Motor neuron (in vitro differentiated cells): ENCODE measurements at regions not wholly inside any gene's neighbourhood (a gene's known extent, or its start where the extent isn't known, plus 50 kb on each side); places are given as distances from the start of the nearest gene placed in this dataset.

Experiments used
- ATAC-seq, 8 experiments: fragments of 200-7000 bp; cut with Tn5 transposase; replicated peaks in 6 of 8; 2 replicates each; pipeline ENCODE4 v1.8.0; 2021; ENCODE audit warnings: mild to moderate bottlenecking in 8 of 8, moderate library complexity in 8 of 8
- H3K27ac ChIP-seq, 2 donors: fragments of 250-450 bp; sonication (Bioruptor Pico); 2 replicates each; pipeline ENCODE4 v1.9.0; 2021; ENCODE audit warnings: antibody characterized with exemption in 2 of 2, mild to moderate bottlenecking in 2 of 2, moderate library complexity in 1 of 2
- H3K4me1 ChIP-seq, 2 donors: fragments of 250-450 bp; sonication (Bioruptor Pico); replicated peaks in 1 of 2; 2 replicates each; pipeline ENCODE4 v1.6.1; 2021; ENCODE audit warnings: antibody characterized with exemption in 2 of 2, mild to moderate bottlenecking in 2 of 2, moderate library complexity in 1 of 2
- H3K4me3 ChIP-seq, 5 donors: fragments of 250-450 bp; sonication (Bioruptor Pico); 2 replicates each; pipeline ENCODE4 v1.9.0; 2021; ENCODE audit warnings: antibody characterized with exemption in 5 of 5, mild to moderate bottlenecking in 5 of 5, moderate library complexity in 4 of 5
- WGBS, 10 experiments: fragments of 450-650 bp; shearing (Covaris generic); methylation state at CpG; one replicate each; pipeline ENCODE4 v1.0.0; 2022; 5-methylcytosine and 5-hydroxymethylcytosine counted together
- in situ Hi-C, 9 experiments: fragments of 400-800 bp; cut with MboI; loops; one replicate each; pipeline ENCODE4 v1.15.0; 2021; ENCODE audit warnings: low sequenced_read_pairs in 9 of 9, low pct_unique_long_range_greater_than_20kb in 2 of 9; ENCODE audit not compliant: unreplicated experiment in 9 of 9

DNA sequence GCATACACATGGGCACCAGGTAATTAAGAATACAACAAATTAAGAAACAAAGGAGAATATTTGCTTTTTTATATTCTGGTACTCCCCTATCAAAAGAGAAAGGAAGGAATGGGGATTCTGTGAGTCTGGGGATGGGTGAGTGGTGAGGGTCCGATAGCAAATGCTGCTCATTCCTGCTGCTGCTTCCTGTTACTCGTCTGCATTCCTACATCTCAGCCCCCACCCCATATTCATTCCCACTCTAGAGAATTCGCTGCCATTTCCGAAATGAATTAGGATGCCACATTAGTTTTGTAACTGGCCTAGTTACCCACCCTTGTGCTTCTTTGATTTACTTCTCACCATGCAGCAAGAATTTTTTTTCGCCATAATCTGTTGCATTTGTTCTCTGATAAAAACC, 1905.3 kb upstream of the PIK3C3 start:
- Histone ChIP-seq H3K27ac (no peak overlapping the region), H3K4me3 (no peak overlapping the region), H3K4me1 (no peaks in the 10 kb centered on the region)
- no peak for ATAC-seq
- in situ Hi-C loops, result no loop called here
- WGBS, 10 experiments, result 42 to 100% (median 84%) methylated on average over 1 to 5 of the region's 5 CpGs; no CpG with 5 or more reads in 1 of the 10 experiments

DNA sequence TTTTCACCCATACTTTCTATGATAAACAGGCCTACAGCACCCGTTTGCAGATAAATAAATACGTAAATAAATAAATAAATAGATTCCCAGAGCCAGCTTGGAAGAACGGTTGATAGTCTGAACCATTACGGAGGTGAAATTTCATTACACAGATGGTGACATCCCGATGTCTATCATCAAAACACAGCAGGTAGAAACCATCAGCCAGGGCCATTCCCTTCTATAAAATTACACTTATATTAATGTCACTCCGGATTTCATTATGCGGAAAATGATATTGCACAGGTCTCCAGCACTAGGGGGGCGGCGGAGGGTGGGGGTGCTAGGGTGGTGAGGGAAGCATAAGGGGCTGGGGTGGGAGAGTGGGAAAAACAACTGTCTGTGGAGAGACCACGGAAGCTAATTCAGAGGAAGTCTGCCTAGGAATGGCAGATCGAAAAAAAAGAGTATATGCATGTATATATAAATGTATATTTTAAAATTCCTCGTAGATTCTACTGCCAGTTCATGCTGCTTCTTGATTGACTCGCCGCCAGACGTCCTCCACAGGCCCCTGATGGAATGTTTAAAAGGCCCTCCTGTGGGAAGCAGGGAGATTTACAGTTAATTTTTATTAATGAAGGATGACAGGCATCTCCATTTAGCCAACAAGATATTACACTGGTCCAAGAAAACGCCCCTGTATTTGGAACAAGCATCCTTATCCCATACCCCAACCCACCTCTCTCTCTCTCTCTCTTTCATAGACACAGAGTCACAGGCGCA, 1906.0 kb upstream of the PIK3C3 start:
- no peak for ATAC-seq
- in situ Hi-C loops, result no loop called here
- H3K27ac ChIP-seq, result no peak overlapping the region
- H3K4me1 ChIP-seq, result no peaks in the 10 kb centered on the region
- H3K4me3 ChIP-seq, result no peak overlapping the region
- WGBS, 10 experiments, result 34 to 100% (median 75%) methylated on average over 2 to 12 of the region's 17 CpGs; no CpG with 5 or more reads in 1 of the 10 experiments

DNA sequence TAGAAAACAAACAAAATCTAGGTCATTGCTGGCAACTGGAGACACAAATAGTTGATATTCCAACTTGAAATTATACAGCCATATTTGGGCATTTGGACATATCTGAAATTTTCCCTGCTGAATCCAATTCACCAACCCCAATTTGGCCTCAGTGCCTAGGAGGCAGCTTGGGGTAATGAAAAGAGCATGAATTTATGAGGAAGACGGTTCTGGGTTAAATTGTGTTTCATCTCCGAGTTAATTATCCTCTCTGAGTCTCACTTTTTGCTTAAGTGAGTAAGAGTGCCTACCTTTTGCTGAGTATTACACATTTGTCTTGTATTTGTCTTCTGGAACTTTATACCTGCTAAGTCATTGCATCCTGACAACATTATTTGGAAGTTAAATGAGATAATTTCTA, 1906.8 kb upstream of the PIK3C3 start:
- no peak overlapping the region for H3K27ac ChIP-seq
- 14 to 100% (median 52%) methylated on average over 1 to 2 of the region's 2 CpGs; no CpG with 5 or more reads in 4 of the 10 experiments for WGBS, 10 experiments
- in situ Hi-C loops, result no loop called here
- H3K4me3 ChIP-seq, result no peak overlapping the region
- ATAC-seq, result no peak
- no peaks in the 10 kb centered on the region for H3K4me1 ChIP-seq

DNA sequence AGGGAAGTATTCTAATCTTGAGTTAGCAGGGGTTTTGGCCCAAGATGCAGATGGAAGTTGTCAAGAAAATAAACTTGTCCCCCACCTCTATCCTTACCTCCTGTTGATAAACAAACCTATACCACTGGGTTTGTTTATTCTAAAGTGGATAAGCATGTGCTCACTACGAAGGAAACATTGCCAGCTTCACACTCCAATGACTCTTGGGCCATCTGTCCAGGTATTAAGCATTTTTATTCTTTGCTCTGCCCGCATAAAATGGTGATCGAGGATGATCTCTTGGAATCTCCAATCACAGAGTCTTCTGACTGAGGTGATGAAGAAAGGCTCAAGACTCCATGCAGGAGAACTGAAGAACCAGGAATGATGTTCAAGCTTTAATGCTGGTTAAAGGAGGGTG, 1908.4 kb upstream of the PIK3C3 start:
- ATAC-seq, result no peak
- H3K4me1 ChIP-seq, result peaks cover 0 to 3% of the 10 kb centered on the region in 2 donors
- no peak overlapping the region for H3K27ac ChIP-seq
- in situ Hi-C loops, result no loop called here
- H3K4me3 ChIP-seq, result no peak overlapping the region
- 13 to 100% (median 83%) methylated on average over 2 to 3 of the region's 3 CpGs; no CpG with 5 or more reads in 3 of the 10 experiments for WGBS, 10 experiments

DNA sequence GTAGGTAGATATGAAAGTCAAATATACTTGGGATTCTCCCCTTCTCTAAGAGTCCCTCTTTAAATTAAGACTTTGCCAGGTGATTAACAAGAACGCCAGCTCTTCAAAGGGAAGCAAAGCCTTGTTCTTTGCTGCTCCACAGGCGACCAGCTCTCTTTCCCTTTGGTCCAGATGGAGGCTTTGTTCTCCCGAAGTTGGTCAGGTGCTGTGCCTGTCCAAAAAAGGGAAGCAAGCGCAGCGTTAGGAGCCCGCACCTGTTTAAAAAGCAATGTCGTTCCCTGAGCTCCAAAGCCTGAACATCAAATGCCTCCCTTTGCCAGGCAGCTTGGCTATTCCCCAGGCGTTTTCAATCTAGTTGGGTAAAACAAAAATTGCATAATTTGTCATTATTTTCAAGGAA, 1913.1 kb upstream of the PIK3C3 start:
- whole genome bisulfite sequencing, 10 experiments, result 30 to 100% (median 60%) methylated on average over 1 to 8 of the region's 8 CpGs; no CpG with 5 or more reads in 3 of the 10 experiments
- Histone ChIP-seq H3K27ac (no peak overlapping the region), H3K4me1 (peaks cover 0 to 10% of the 10 kb centered on the region in 2 donors), H3K4me3 (no peak overlapping the region)
- ATAC-seq, result no peak
- in situ Hi-C loops, result no loop called here

DNA sequence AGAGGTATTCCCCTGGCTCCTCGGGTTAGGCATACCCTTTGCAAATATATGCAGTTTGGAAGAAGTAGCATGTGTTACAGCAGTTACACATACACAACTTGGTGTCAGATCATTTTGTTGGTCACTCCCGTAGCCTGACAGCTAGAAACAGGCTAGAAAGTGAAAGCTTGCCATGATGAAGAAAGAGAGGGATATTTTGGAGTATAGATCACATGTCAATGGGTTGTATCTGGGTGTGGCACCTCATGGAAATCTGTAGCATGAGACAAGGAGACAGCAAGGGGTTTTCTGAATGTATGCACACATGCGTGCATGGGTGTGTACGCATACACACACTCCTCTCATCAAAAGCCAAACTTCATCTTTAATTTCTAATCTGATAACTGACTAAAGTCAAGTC, 1914.5 kb upstream of the PIK3C3 start:
- Histone ChIP-seq H3K27ac (no peak overlapping the region), H3K4me3 (no peak overlapping the region), H3K4me1 (peaks cover 0 to 10% of the 10 kb centered on the region in 2 donors)
- in situ Hi-C loops, result no loop called here
- peak in 2 of 8 experiments; percentile 77 to 88 for ATAC-seq
- WGBS, 10 experiments, result 10 to 96% (median 80%) methylated on average over 1 to 4 of the region's 4 CpGs; no CpG with 5 or more reads in 1 of the 10 experiments

DNA sequence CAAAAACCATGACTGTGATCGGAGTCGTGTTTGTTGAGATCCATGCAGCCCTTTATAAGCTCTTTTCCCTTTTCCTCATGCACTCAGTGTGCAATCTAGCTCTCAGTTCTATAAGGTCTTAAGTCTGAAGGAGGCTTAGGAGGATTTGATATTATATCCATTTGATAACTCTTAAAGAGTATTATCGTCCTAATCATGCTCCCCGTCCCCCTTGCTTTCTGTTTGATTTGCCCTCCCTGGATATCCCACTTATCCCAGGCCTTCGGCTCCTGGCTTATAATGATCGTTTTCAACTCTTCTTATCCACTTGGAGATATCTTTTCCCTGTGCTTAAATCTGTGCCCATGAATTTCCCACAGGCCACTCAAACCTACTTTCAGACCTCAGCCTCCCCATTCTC, 1917.7 kb upstream of the PIK3C3 start:
- no peak overlapping the region for H3K27ac ChIP-seq
- in situ Hi-C loops, result no loop called here
- H3K4me3 ChIP-seq, result no peak overlapping the region
- H3K4me1 ChIP-seq, result peaks cover 0 to 10% of the 10 kb centered on the region in 2 donors
- no peak for ATAC-seq
- 38 to 96% (median 72%) methylated on average over 1 to 6 of the region's 6 CpGs for WGBS, 10 experiments

DNA sequence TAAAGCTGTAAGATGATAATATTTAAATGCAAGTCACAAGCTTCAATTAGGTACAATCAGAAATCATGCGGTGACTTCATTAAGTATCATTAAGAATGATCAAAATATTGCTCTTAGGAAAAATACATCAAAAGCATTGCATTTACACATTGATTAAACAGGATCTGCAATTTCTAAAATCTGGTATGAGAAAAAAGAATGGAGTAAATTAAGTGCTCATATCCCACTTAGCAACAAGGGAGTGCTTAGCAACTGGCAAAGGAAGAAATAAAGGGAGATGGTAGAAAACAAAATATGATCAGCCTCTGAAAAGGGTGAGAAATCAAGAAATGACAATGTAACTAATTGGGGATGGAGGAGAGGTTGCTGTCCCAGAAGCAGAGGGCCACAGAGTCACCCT, 1918.2 kb upstream of the PIK3C3 start:
- WGBS, 10 experiments, result 43 to 100% (median 93%) methylated on average over 1 of the region's 1 CpG
- ATAC-seq, result no peak
- no peak overlapping the region for H3K27ac ChIP-seq
- H3K4me1 ChIP-seq, result peaks cover 0 to 7% of the 10 kb centered on the region in 2 donors
- in situ Hi-C loops, result no loop called here
- H3K4me3 ChIP-seq, result no peak overlapping the region

DNA sequence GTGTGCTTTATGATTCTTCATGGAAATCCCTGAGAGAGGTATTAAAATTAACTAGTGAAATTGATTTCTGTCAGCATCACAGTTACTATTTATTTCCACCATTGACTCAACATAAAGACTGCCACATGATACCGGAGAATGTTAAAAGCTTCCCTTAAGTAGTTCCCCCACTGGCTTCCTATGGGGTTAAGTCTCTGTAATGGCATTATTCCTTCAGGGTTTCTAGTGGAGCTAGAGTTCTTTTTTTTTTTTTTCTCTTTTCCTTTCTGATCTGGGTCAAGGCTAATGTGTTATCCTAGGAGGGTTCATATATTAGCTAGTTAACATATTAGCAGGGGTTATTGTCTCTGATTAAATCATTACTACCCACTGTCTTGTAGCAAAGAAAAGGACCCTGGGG, 1919.1 kb upstream of the PIK3C3 start:
- Histone ChIP-seq H3K4me3 (no peak overlapping the region), H3K27ac (no peak overlapping the region), H3K4me1 (peaks cover 0 to 7% of the 10 kb centered on the region in 2 donors)
- no peak for ATAC-seq
- WGBS, 10 experiments, result 0 to 100% (median 67%) methylated on average over 1 of the region's 1 CpG; no CpG with 5 or more reads in 3 of the 10 experiments
- in situ Hi-C loops, result no loop called here

DNA sequence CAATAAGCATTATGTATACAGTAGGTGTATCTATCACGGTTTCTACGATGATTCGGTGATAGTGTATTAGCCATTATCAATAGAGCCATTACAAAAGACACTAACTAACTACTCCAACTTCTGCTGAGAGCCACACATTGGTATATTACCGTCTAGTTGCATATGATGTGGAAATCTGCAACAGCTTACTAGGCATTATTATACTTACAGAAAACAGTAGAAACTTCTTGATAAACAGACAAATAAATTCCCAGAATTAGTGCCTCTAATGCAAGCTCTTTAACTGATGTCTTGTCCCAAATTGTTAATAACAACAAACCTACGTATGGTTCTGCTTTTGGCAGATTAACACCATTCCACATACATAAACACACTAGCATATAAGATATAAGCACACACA, 1923.0 kb upstream of the PIK3C3 start:
- Histone ChIP-seq H3K27ac (no peak overlapping the region), H3K4me1 (no peaks in the 10 kb centered on the region), H3K4me3 (no peak overlapping the region)
- ATAC-seq, result no peak
- in situ Hi-C loops, result no loop called here
- 14 to 100% (median 91%) methylated on average over 1 to 5 of the region's 5 CpGs for WGBS, 10 experiments

DNA sequence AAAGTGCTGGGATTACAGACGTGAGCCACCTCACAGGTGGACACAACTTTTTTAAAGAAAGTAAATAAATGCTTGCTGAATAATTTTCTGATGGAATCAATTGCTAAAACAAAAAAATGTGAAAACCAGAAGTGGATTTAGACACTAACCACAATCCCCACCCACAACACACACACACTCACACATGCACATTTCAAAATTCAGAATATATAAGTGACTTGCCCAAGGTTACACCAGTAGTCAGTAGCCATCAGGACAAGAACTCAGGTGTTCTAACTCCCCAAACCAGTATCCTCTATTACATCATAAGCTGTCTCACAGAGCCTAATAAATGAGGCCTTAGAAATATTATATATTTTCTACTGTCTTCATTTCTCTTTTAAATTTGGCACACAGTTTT, 1923.6 kb upstream of the PIK3C3 start:
- peak in 2 of 8 experiments; percentile 61 to 82 for ATAC-seq
- H3K4me3 ChIP-seq, result no peak overlapping the region
- H3K4me1 ChIP-seq, result no peaks in the 10 kb centered on the region
- in situ Hi-C loops, result no loop called here
- 0 to 100% (median 30%) methylated on average over 1 of the region's 1 CpG; no CpG with 5 or more reads in 6 of the 10 experiments for WGBS, 10 experiments
- H3K27ac ChIP-seq, result no peak overlapping the region

DNA sequence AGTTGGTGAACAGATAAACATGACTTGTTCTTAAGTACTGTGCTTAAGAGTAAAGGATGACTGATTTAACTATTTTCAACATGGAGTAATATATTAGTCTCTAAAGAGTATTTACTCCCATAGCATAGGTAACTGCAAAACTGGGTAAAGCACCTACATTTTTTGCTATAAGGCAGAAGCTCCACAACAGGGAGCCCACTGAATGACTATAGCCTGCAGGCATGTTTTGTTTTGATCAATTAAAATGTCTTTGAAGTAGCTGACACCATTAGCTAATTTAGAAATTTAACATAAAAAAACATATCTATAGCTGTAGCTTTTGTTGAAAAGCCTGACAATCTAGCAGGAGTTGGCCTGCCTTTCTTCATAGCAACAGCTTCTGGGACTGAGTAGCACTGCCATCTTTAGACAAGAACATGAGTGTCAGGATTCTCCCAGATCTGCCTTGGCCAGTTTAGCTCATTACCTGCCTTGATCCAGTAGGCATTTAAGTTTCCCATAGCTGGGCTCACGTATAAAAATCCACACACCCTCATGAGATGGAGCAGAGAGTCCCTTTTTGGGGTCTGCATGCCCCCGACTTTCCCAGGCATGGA, 1935.1 kb upstream of the PIK3C3 start:
- 0 to 89% (median 71%) methylated on average over 1 to 2 of the region's 2 CpGs; no CpG with 5 or more reads in 2 of the 10 experiments for WGBS, 10 experiments
- H3K4me3 ChIP-seq, result no peak overlapping the region
- ATAC-seq, result no peak
- H3K4me1 ChIP-seq, result peaks cover 0 to 7% of the 10 kb centered on the region in 2 donors
- no peak overlapping the region for H3K27ac ChIP-seq
- in situ Hi-C loops, result no loop called here

DNA sequence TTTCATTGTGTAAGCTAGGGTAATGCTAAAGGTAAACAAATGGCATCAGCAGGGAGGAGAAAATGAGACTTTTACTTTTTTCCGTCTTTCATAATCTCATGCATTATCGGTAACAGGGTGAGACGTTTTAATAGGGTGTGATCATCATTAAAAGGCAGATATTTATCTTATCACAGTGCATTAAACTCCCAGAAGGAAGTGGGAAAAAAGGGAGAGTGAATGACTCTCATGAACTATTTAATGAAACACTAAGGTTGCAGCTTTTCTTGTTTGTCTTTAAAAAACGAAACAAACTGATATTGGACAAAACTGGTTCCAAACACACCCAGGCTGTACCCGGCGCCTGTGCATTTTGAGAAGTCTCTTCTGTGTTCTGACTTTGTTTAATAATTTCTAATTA, 1936.8 kb upstream of the PIK3C3 start:
- 45 to 98% (median 73%) methylated on average over 3 to 6 of the region's 6 CpGs; no CpG with 5 or more reads in 1 of the 10 experiments for WGBS, 10 experiments
- in situ Hi-C loops, result no loop called here
- no peak for ATAC-seq
- peaks cover 0 to 7% of the 10 kb centered on the region in 2 donors for H3K4me1 ChIP-seq
- no peak overlapping the region for H3K4me3 ChIP-seq
- no peak overlapping the region for H3K27ac ChIP-seq
